Smooth muscle cell (in vitro differentiated cells): ENCODE measurements at regions not wholly inside any gene's neighbourhood (a gene's known extent, or its start where the extent isn't known, plus 50 kb on each side); places are given as distances from the start of the nearest gene placed in this dataset.

ENCODE experiments used
- DNase-seq: peaks from one replicate; lab custom pipeline; 2025; ENCODE audit not compliant: unreplicated experiment; lab: John Stamatoyannopoulos, UW
- H2AFZ ChIP-seq: fragments of 200-600 bp; sonication (generic); 2 replicates; pipeline ENCODE4 v1.6.0; 2016; ENCODE audit warnings: antibody characterized with exemption, low read depth, mild to moderate bottlenecking
- H3F3A ChIP-seq: fragments of 200-600 bp; sonication (generic); 2 replicates; pipeline ENCODE4 v1.6.0; 2017; ENCODE audit warnings: antibody characterized with exemption, low read depth
- H3K27ac ChIP-seq: fragments of 200-600 bp; sonication (generic); 2 replicates; pipeline ENCODE4 v1.5.1; 2016; ENCODE audit warnings: low read depth, mild to moderate bottlenecking
- H3K27me3 ChIP-seq: fragments of 200-600 bp; sonication (generic); 2 replicates; pipeline ENCODE4 v1.6.1; 2016; ENCODE audit warnings: low read depth, mild to moderate bottlenecking
- H3K36me3 ChIP-seq: fragments of 200-600 bp; sonication (generic); 2 replicates; pipeline ENCODE4 v1.5.1; 2016; ENCODE audit warnings: low read depth
- H3K4me1 ChIP-seq: fragments of 200-600 bp; sonication (generic); 2 replicates; pipeline ENCODE4 v1.5.1; 2016; ENCODE audit warnings: low read depth
- H3K4me2 ChIP-seq: fragments of 200-600 bp; sonication (generic); 2 replicates; pipeline ENCODE4 v1.6.0; 2016; ENCODE audit warnings: mild to moderate bottlenecking
- H3K4me3 ChIP-seq: fragments of 200-600 bp; sonication (generic); 2 replicates; pipeline ENCODE4 v1.5.1; 2016; ENCODE audit warnings: mild to moderate bottlenecking
- H3K79me2 ChIP-seq: fragments of 200-600 bp; sonication (generic); 2 replicates; pipeline ENCODE4 v1.6.0; 2016; ENCODE audit warnings: low read depth, mild to moderate bottlenecking
- H3K9ac ChIP-seq: fragments of 200-600 bp; sonication (generic); 2 replicates; pipeline ENCODE4 v1.6.0; 2016; ENCODE audit warnings: low read depth
- H3K9me3 ChIP-seq: fragments of 200-600 bp; sonication (generic); replicated peaks from 2 replicates; pipeline ENCODE4 v1.5.1; 2016; ENCODE audit warnings: low read depth
- H4K20me1 ChIP-seq: fragments of 200-600 bp; sonication (generic); 2 replicates; pipeline ENCODE4 v1.6.0; 2016; ENCODE audit warnings: low read depth
- CTCF ChIP-seq: fragments of 200-600 bp; sonication (generic); IDR thresholded peaks from 2 replicates; pipeline ENCODE4 v1.5.1; 2017; ENCODE audit warnings: borderline replicate concordance, mild to moderate bottlenecking, antibody characterized with exemption; ENCODE audit not compliant: insufficient read depth, poor library complexity, severe bottlenecking
- WGBS: methylation state at CpG from one replicate; pipeline ENCODE4 v1.1.7; 2016; ENCODE audit warnings: low lambda C conversion rate; 5-methylcytosine and 5-hydroxymethylcytosine counted together

GRCh38 chr7:84337429-84337828 lies 142.8 kb upstream of the SEMA3A start:
- no peaks in the 10 kb centered on the region for H3F3A ChIP-seq
- no peak overlapping the region for H2AFZ ChIP-seq
- no peak overlapping the region for H3K27ac ChIP-seq
- no peak overlapping the region for H3K9ac ChIP-seq
- no peaks in the 10 kb centered on the region for H3K9me3 ChIP-seq
- WGBS: 82% methylated on average over 2 of the region's 2 CpGs
- H3K27me3 ChIP-seq: no peaks in the 10 kb centered on the region
- DNase-seq: no peak
- H3K4me3 ChIP-seq: no peak overlapping the region
- H3K36me3 ChIP-seq: no peaks in the 10 kb centered on the region
- H3K79me2 ChIP-seq: no peaks in the 10 kb centered on the region
- no peaks in the 10 kb centered on the region for H4K20me1 ChIP-seq
- TF ChIP-seq CTCF: no peak
- peaks cover 9% of the 10 kb centered on the region for H3K4me1 ChIP-seq
- H3K4me2 ChIP-seq: no peak overlapping the region

GRCh38 chr7:84336766-84337165 lies 142.2 kb upstream of the SEMA3A start:
- H3K9me3 ChIP-seq: no peaks in the 10 kb centered on the region
- H3K36me3 ChIP-seq: no peaks in the 10 kb centered on the region
- no peak overlapping the region for H3K9ac ChIP-seq
- no peak for TF ChIP-seq CTCF
- WGBS: 97% methylated on average over 1 of the region's 1 CpG
- peak overlapping the region; percentile 78 for H2AFZ ChIP-seq
- no peak for DNase-seq
- no peak overlapping the region for H3K27ac ChIP-seq
- no peak overlapping the region for H3K4me3 ChIP-seq
- H3K4me1 ChIP-seq: peaks cover 9% of the 10 kb centered on the region
- no peaks in the 10 kb centered on the region for H3K79me2 ChIP-seq
- H3F3A ChIP-seq: no peaks in the 10 kb centered on the region
- H3K4me2 ChIP-seq: peak overlapping the region; percentile 9
- H4K20me1 ChIP-seq: no peaks in the 10 kb centered on the region
- no peaks in the 10 kb centered on the region for H3K27me3 ChIP-seq

DNA sequence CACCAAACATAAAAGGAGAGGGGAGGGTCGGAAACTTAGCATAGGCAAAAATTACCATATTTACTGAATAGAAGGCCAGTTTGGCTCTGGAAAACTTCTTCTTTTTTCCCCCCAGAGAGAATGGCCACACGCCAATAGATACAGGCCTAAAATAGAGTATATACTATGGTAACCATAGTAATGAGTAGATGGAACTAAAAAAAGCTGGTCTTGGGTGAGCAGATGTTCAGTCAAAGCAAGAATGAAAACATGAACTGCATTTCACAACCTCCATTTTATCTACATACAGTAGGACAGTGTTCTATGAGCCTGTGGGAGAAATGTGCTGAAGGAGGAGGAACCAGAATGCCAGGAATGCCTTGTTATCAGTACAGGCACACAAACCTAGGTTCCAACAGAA lies 141.7 kb upstream of the SEMA3A start:
- Histone ChIP-seq H3K79me2 (no peaks in the 10 kb centered on the region), H3K4me1 (peaks cover 9% of the 10 kb centered on the region), H3K27ac (no peak overlapping the region), H3K27me3 (no peaks in the 10 kb centered on the region), H3K36me3 (no peaks in the 10 kb centered on the region), H3K4me3 (no peak overlapping the region), H3F3A (no peaks in the 10 kb centered on the region), H3K9me3 (no peaks in the 10 kb centered on the region), H3K9ac (no peak overlapping the region), H3K4me2 (peak overlapping the region; percentile 9), H4K20me1 (no peaks in the 10 kb centered on the region), H2AFZ (peak overlapping the region; percentile 78)
- no peak for TF ChIP-seq CTCF
- no peak for DNase-seq
- 63% methylated on average over 2 of the region's 2 CpGs for WGBS

DNA sequence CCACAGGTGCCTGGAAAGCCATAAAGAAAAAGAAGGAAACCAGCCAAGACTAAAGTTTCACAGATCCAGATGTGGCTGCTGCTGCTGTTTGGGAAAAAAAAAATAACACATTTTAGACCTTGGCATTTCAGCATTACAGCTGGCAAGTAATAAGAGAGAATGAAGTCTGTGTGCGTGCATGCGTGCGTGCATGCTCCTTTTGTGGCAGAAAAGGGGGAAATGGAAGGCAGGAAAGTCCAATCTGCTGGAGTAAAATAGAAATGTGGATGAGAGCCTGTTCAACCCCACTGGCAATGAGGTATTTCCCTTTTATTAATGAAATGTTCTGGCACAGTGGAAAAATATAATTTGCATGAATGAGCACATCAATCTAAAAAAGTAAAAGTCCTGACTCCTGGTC lies 137.0 kb upstream of the SEMA3A start:
- no peaks in the 10 kb centered on the region for H4K20me1 ChIP-seq
- no peaks in the 10 kb centered on the region for H3K79me2 ChIP-seq
- H3K9ac ChIP-seq: no peak overlapping the region
- H3K27me3 ChIP-seq: no peaks in the 10 kb centered on the region
- no peak overlapping the region for H3K4me3 ChIP-seq
- H3K4me2 ChIP-seq: no peak overlapping the region
- H3K27ac ChIP-seq: no peak overlapping the region
- no peaks in the 10 kb centered on the region for H3K9me3 ChIP-seq
- peaks cover 6% of the 10 kb centered on the region for H3K4me1 ChIP-seq
- TF ChIP-seq CTCF: no peak
- no peaks in the 10 kb centered on the region for H3F3A ChIP-seq
- WGBS: 98% methylated on average over 3 of the region's 3 CpGs
- H2AFZ ChIP-seq: no peak overlapping the region
- H3K36me3 ChIP-seq: no peaks in the 10 kb centered on the region
- no peak for DNase-seq
